ENCODE measurements at regions not wholly inside any gene's neighbourhood (a gene's known extent, or its start where the extent isn't known, plus 50 kb on each side); places are given as distances from the start of the nearest gene placed in this dataset.

GRCh38 chr3:105987809-105988208 is 119.0 kb upstream of the CBLB start:
- H3K4me3 ChIP-seq (ENCODE audit: low read depth, low read length): no peak overlapping the region
- TF ChIP-seq CTCF (IDR thresholded peaks at IDR 0.05; ENCODE audit: insufficient read depth, low read length): no peak
- no peak for DNase-seq (ENCODE audit: low read depth)

GRCh38 chr3:105988540-105989212 is 119.9 kb upstream of the CBLB start:
- H3K4me3 ChIP-seq (ENCODE audit: low read depth, low read length): no peak overlapping the region
- no peak for TF ChIP-seq CTCF (IDR thresholded peaks at IDR 0.05; ENCODE audit: insufficient read depth, low read length)
- DNase-seq (ENCODE audit: low read depth): no peak

GRCh38 chr3:105996781-105997180 is 128.0 kb upstream of the CBLB start:
- no peak overlapping the region for H3K4me3 ChIP-seq (ENCODE audit: low read depth, low read length)
- no peak for TF ChIP-seq CTCF (IDR thresholded peaks at IDR 0.05; ENCODE audit: insufficient read depth, low read length)
- no peak for DNase-seq (ENCODE audit: low read depth)

GRCh38 chr3:105997466-105997799 is 128.6 kb upstream of the CBLB start:
- no peak for TF ChIP-seq CTCF (IDR thresholded peaks at IDR 0.05; ENCODE audit: insufficient read depth, low read length)
- no peak overlapping the region for H3K4me3 ChIP-seq (ENCODE audit: low read depth, low read length)
- no peak for DNase-seq (ENCODE audit: low read depth)

GRCh38 chr3:105997800-105998526 is 129.2 kb upstream of the CBLB start:
- DNase-seq (ENCODE audit: low read depth): peak; percentile 96
- peak overlapping the region; percentile 60 for H3K4me3 ChIP-seq (ENCODE audit: low read depth, low read length)
- TF ChIP-seq CTCF (IDR thresholded peaks at IDR 0.05; ENCODE audit: insufficient read depth, low read length): no peak

GRCh38 chr3:105999856-106000255 is 131.0 kb upstream of the CBLB start:
- no peak for DNase-seq (ENCODE audit: low read depth)
- no peak overlapping the region for H3K4me3 ChIP-seq (ENCODE audit: low read depth, low read length)
- no peak for TF ChIP-seq CTCF (IDR thresholded peaks at IDR 0.05; ENCODE audit: insufficient read depth, low read length)
